ENCODE measurements at regions not wholly inside any gene's neighbourhood (a gene's known extent, or its start where the extent isn't known, plus 50 kb on each side); places are given as distances from the start of the nearest gene placed in this dataset.

DNA sequence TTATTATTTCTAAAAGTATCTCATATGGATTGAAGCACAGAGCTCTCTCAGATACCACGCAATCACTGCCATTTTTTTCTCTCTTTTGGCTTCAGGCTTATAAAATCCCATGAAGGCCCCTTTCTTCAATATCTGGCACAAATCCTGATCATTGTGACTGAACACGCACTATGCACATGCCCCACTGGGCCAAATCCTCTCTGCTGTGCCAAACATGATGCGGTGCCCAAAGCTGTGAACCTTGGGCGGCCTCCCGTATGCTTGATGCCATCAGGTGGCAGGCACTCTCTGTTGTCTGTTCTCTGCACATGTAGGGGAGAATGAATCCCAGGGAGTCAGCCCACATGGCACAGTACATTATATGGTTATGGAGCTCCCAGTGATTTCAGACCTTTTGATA lies 375.0 kb upstream of the RGMB start:
- no peaks in the 10 kb centered on the region for H3K4me1 ChIP-seq (ENCODE audit: control insufficient read depth, insufficient read depth, low read length)
- H3K27ac ChIP-seq (ENCODE audit: low read length) = no peak overlapping the region
- DNase-seq (ENCODE audit: low read depth, low spot score) (no peak), ATAC-seq (no peak)
- intact Hi-C loops (cut with micrococcal nuclease; ENCODE audit: unreplicated experiment) (no loop called here), in situ Hi-C loops (cut with HindIII; ENCODE audit: low pct_unique_long_range_greater_than_20kb, low sequenced_read_pairs) (no loop called here)
- no peak overlapping the region for H3K4me3 ChIP-seq (ENCODE audit: low read depth in 2 of 2, low read length in 2 of 2)
- no peaks in the 10 kb centered on the region for H3K36me3 ChIP-seq (ENCODE audit: control insufficient read depth, insufficient read depth, low read length)
- ChIA-PET CTCF (no interaction called here), POLR2A (no interaction called here)
- BruUV-seq (replicated peaks) = no TSS peak
- 0 out of 2 replicates have a peak, but pooled peaks cover 5% of the 10 kb centered on the region for H3K9me3 ChIP-seq (ENCODE audit: control insufficient read depth, insufficient read depth, low read depth, low read length)
- no peak for TF ChIP-seq SIN3A (IDR thresholded peaks at IDR 0.05; ENCODE audit: borderline replicate concordance, insufficient read depth, low read depth, low read length)
- no peak for TF ChIP-seq POLR2AphosphoS5 (IDR thresholded peaks at IDR 0.05; ENCODE audit: low read depth, low read length)
- TF ChIP-seq, protein P1, sequence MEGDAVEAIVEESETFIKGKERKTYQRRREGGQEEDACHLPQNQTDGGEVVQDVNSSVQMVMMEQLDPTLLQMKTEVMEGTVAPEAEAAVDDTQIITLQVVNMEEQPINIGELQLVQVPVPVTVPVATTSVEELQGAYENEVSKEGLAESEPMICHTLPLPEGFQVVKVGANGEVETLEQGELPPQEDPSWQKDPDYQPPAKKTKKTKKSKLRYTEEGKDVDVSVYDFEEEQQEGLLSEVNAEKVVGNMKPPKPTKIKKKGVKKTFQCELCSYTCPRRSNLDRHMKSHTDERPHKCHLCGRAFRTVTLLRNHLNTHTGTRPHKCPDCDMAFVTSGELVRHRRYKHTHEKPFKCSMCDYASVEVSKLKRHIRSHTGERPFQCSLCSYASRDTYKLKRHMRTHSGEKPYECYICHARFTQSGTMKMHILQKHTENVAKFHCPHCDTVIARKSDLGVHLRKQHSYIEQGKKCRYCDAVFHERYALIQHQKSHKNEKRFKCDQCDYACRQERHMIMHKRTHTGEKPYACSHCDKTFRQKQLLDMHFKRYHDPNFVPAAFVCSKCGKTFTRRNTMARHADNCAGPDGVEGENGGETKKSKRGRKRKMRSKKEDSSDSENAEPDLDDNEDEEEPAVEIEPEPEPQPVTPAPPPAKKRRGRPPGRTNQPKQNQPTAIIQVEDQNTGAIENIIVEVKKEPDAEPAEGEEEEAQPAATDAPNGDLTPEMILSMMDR (IDR thresholded peaks at IDR 0.05) = no peak
- no peak for TF ChIP-seq TCF7L2 (IDR thresholded peaks at IDR 0.05; ENCODE audit: low read depth, low read length)
- TF ChIP-seq, protein P2, sequence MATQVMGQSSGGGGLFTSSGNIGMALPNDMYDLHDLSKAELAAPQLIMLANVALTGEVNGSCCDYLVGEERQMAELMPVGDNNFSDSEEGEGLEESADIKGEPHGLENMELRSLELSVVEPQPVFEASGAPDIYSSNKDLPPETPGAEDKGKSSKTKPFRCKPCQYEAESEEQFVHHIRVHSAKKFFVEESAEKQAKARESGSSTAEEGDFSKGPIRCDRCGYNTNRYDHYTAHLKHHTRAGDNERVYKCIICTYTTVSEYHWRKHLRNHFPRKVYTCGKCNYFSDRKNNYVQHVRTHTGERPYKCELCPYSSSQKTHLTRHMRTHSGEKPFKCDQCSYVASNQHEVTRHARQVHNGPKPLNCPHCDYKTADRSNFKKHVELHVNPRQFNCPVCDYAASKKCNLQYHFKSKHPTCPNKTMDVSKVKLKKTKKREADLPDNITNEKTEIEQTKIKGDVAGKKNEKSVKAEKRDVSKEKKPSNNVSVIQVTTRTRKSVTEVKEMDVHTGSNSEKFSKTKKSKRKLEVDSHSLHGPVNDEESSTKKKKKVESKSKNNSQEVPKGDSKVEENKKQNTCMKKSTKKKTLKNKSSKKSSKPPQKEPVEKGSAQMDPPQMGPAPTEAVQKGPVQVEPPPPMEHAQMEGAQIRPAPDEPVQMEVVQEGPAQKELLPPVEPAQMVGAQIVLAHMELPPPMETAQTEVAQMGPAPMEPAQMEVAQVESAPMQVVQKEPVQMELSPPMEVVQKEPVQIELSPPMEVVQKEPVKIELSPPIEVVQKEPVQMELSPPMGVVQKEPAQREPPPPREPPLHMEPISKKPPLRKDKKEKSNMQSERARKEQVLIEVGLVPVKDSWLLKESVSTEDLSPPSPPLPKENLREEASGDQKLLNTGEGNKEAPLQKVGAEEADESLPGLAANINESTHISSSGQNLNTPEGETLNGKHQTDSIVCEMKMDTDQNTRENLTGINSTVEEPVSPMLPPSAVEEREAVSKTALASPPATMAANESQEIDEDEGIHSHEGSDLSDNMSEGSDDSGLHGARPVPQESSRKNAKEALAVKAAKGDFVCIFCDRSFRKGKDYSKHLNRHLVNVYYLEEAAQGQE (IDR thresholded peaks at IDR 0.05; ENCODE audit: insufficient read depth in 1 of 2, low read depth in 2 of 2, low read length in 1 of 2) = no peak
- no peaks in the 10 kb centered on the region for H3K27me3 ChIP-seq (ENCODE audit: control insufficient read depth, insufficient read depth, low read length)

DNA sequence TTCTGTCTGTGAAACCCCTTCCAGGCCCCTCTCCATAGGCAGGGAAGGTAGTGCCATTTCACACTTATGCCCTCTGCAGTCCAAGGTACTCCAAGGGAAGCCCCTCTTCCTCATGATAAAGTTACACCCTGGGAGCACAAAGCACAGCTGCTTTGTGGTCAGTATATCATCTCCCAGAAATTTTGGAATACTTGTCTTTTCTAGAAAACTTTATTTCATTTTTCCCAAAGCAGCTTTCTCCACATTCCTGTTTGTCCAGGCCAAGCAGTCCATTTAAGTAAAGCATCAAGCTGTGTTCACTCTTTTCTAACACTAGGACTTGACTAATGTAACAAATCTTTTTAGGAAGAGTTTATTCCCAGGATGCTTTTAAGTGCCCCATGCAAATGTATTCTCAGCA lies 371.8 kb upstream of the RGMB start:
- no peaks in the 10 kb centered on the region for H3K9me3 ChIP-seq (ENCODE audit: control insufficient read depth, insufficient read depth, low read depth, low read length)
- no peaks in the 10 kb centered on the region for H3K4me1 ChIP-seq (ENCODE audit: control insufficient read depth, insufficient read depth, low read length)
- intact Hi-C loops (cut with micrococcal nuclease; ENCODE audit: unreplicated experiment) = no loop called here
- no peaks in the 10 kb centered on the region for H3K27me3 ChIP-seq (ENCODE audit: control insufficient read depth, insufficient read depth, low read length)
- H3K4me3 ChIP-seq (ENCODE audit: low read depth in 2 of 2, low read length in 2 of 2) = no peak overlapping the region
- BruUV-seq (replicated peaks) = no TSS peak
- POLR2A ChIA-PET = no interaction called here
- DNase-seq (ENCODE audit: low read depth, low spot score) = no peak
- no peaks in the 10 kb centered on the region for H3K36me3 ChIP-seq (ENCODE audit: control insufficient read depth, insufficient read depth, low read length)
- ATAC-seq = no peak
- TF ChIP-seq, protein P2 (IDR thresholded peaks at IDR 0.05; ENCODE audit: insufficient read depth in 1 of 2, low read depth in 2 of 2, low read length in 1 of 2) = no peak
- no peak for TF ChIP-seq SIN3A (IDR thresholded peaks at IDR 0.05; ENCODE audit: borderline replicate concordance, insufficient read depth, low read depth, low read length)
- no peak for TF ChIP-seq TCF7L2 (IDR thresholded peaks at IDR 0.05; ENCODE audit: low read depth, low read length)
- no peak for TF ChIP-seq POLR2AphosphoS5 (IDR thresholded peaks at IDR 0.05; ENCODE audit: low read depth, low read length)
- TF ChIP-seq, protein P1 (IDR thresholded peaks at IDR 0.05) = no peak
- in situ Hi-C loops (cut with HindIII; ENCODE audit: low pct_unique_long_range_greater_than_20kb, low sequenced_read_pairs) = no loop called here
- CTCF ChIA-PET = no interaction called here
- no peak overlapping the region for H3K27ac ChIP-seq (ENCODE audit: low read length)
